Activated naive CD4-positive, alpha-beta T cell treated with anti-CD3 and anti-CD28 coated beads for 36 hours (primary cell): ENCODE measurements at regions not wholly inside any gene's neighbourhood (a gene's known extent, or its start where the extent isn't known, plus 50 kb on each side); places are given as distances from the start of the nearest gene placed in this dataset.

ENCODE experiments used
- CTCF ChIA-PET: fragments of 350-600 bp; sonication (Branson Sonifier 250); formaldehyde crosslinking; loops from one replicate; lab custom pipeline; 2021; ENCODE audit warnings: antibody characterized with exemption; lab: Charles Lee
- DNase-seq: peaks from one replicate; pipeline ENCODE4 v3.0.0-alpha.2; 2020
- H3K27ac Mint-ChIP-seq: one replicate; pipeline ENCODE4 v1.8.0; 2021; ENCODE audit warnings: mild to moderate bottlenecking, mixed read lengths
- H3K27me3 Mint-ChIP-seq: one replicate; pipeline ENCODE4 v1.8.0; 2021; ENCODE audit warnings: low read depth, mixed read lengths
- H3K36me3 Mint-ChIP-seq: one replicate; pipeline ENCODE4 v1.8.0; 2021; ENCODE audit warnings: low read depth, mixed read lengths
- H3K4me1 Mint-ChIP-seq: one replicate; pipeline ENCODE4 v1.8.0; 2021; ENCODE audit warnings: low read depth, mixed read lengths
- H3K4me3 Mint-ChIP-seq: one replicate; pipeline ENCODE4 v1.8.0; 2021; ENCODE audit warnings: mild to moderate bottlenecking, moderate library complexity, mixed read lengths
- H3K9me3 Mint-ChIP-seq: one replicate; pipeline ENCODE4 v1.8.0; 2021; ENCODE audit warnings: mixed read lengths
- intact Hi-C: fragments of 100-400 bp; cut with micrococcal nuclease; formaldehyde crosslinking; loops from one replicate; pipeline ENCODE4 v1.15.1; 2023

- peaks cover 17% of the 10 kb centered on the region for H3K4me1 Mint-ChIP-seq
- no peak overlapping the region for H3K4me3 Mint-ChIP-seq
- CTCF ChIA-PET, result no interaction called here
- no peak for DNase-seq
- H3K27ac Mint-ChIP-seq, result no peak overlapping the region
- no peaks in the 10 kb centered on the region for H3K36me3 Mint-ChIP-seq
- H3K9me3 Mint-ChIP-seq, result no peaks in the 10 kb centered on the region
- no peaks in the 10 kb centered on the region for H3K27me3 Mint-ChIP-seq
- intact Hi-C loops, result no loop called here
These were observed 282.2 kb downstream of the MAN2A1 start for GRCh38 chr5:109971968-109972367.

- Mint-ChIP-seq H3K4me1 (no peaks in the 10 kb centered on the region), H3K27me3 (no peaks in the 10 kb centered on the region), H3K9me3 (peaks cover 2% of the 10 kb centered on the region), H3K36me3 (no peaks in the 10 kb centered on the region), H3K4me3 (no peak overlapping the region), H3K27ac (no peak overlapping the region)
- no peak for DNase-seq
- CTCF ChIA-PET, result no interaction called here
- intact Hi-C loops, result no loop called here
These were observed 292.3 kb downstream of the MAN2A1 start for GRCh38 chr5:109981979-109982378.

- CTCF ChIA-PET, result interaction anchor here (0.7 to 1.5 kb wide), 2 partner anchors 9 to 31 kb away, joined by 3 to 4 read pairs; no protein-coding TSS in a partner anchor
- intact Hi-C loops, result no loop called here
- H3K36me3 Mint-ChIP-seq, result no peaks in the 10 kb centered on the region
These were observed 293.3 kb downstream of the MAN2A1 start for GRCh38 chr5:109982966-109983534.

GRCh38 chr5:109986726-109987125 is 297.0 kb downstream of the MAN2A1 start:
- intact Hi-C loops, result no loop called here
- DNase-seq, result no peak
- Mint-ChIP-seq H3K27ac (no peak overlapping the region), H3K27me3 (no peaks in the 10 kb centered on the region), H3K4me1 (no peaks in the 10 kb centered on the region), H3K36me3 (no peaks in the 10 kb centered on the region), H3K9me3 (peaks cover 2% of the 10 kb centered on the region), H3K4me3 (no peak overlapping the region)
- CTCF ChIA-PET, result no interaction called here

More at GRCh38 chr5:109982966-109983534, 293.3 kb downstream of the MAN2A1 start:
- Mint-ChIP-seq H3K27ac (no peak overlapping the region), H3K9me3 (peaks cover 2% of the 10 kb centered on the region), H3K4me3 (no peak overlapping the region), H3K27me3 (no peaks in the 10 kb centered on the region), H3K4me1 (no peaks in the 10 kb centered on the region)
- no peak for DNase-seq

- no peak overlapping the region for H3K4me3 Mint-ChIP-seq
- peaks cover 2% of the 10 kb centered on the region for H3K9me3 Mint-ChIP-seq
- H3K27ac Mint-ChIP-seq, result no peak overlapping the region
- no peaks in the 10 kb centered on the region for H3K36me3 Mint-ChIP-seq
- H3K4me1 Mint-ChIP-seq, result no peaks in the 10 kb centered on the region
- DNase-seq, result no peak
- CTCF ChIA-PET, result no interaction called here
- no peaks in the 10 kb centered on the region for H3K27me3 Mint-ChIP-seq
- intact Hi-C loops, result no loop called here
These were observed 297.6 kb downstream of the MAN2A1 start for GRCh38 chr5:109987355-109987754.

GRCh38 chr5:109987970-109988369 is 298.2 kb downstream of the MAN2A1 start:
- Mint-ChIP-seq H3K36me3 (no peaks in the 10 kb centered on the region), H3K4me1 (no peaks in the 10 kb centered on the region), H3K9me3 (peaks cover 2% of the 10 kb centered on the region), H3K4me3 (no peak overlapping the region), H3K27ac (no peak overlapping the region), H3K27me3 (no peaks in the 10 kb centered on the region)
- intact Hi-C loops, result no loop called here
- CTCF ChIA-PET, result no interaction called here
- DNase-seq, result no peak

- Mint-ChIP-seq H3K4me1 (no peaks in the 10 kb centered on the region), H3K9me3 (peaks cover 2% of the 10 kb centered on the region), H3K36me3 (no peaks in the 10 kb centered on the region), H3K27me3 (no peaks in the 10 kb centered on the region), H3K4me3 (no peak overlapping the region), H3K27ac (no peak overlapping the region)
- DNase-seq, result no peak
- CTCF ChIA-PET, result no interaction called here
- intact Hi-C loops, result no loop called here
These were observed 299.4 kb downstream of the MAN2A1 start for GRCh38 chr5:109989161-109989560.

GRCh38 chr5:109989994-109990722 is 300.4 kb downstream of the MAN2A1 start:
- no peak for DNase-seq
- Mint-ChIP-seq H3K9me3 (no peaks in the 10 kb centered on the region), H3K36me3 (no peaks in the 10 kb centered on the region), H3K27me3 (no peaks in the 10 kb centered on the region), H3K27ac (no peak overlapping the region), H3K4me1 (no peaks in the 10 kb centered on the region), H3K4me3 (no peak overlapping the region)
- intact Hi-C loops, result no loop called here
- CTCF ChIA-PET, result no interaction called here

- Mint-ChIP-seq H3K4me1 (no peaks in the 10 kb centered on the region), H3K36me3 (no peaks in the 10 kb centered on the region), H3K27ac (no peak overlapping the region), H3K4me3 (no peak overlapping the region), H3K9me3 (no peaks in the 10 kb centered on the region), H3K27me3 (no peaks in the 10 kb centered on the region)
- intact Hi-C loops, result no loop called here
- CTCF ChIA-PET, result no interaction called here
- DNase-seq, result no peak
These were observed 301.1 kb downstream of the MAN2A1 start for GRCh38 chr5:109990723-109991359.

GRCh38 chr5:109992264-109992915 is 302.7 kb downstream of the MAN2A1 start:
- Mint-ChIP-seq H3K27ac (no peak overlapping the region), H3K27me3 (no peaks in the 10 kb centered on the region)
- intact Hi-C loops, result no loop called here

GRCh38 chr5:109994135-109994534 is 304.4 kb downstream of the MAN2A1 start:
- H3K27me3 Mint-ChIP-seq, result no peaks in the 10 kb centered on the region
- no peaks in the 10 kb centered on the region for H3K9me3 Mint-ChIP-seq
- H3K27ac Mint-ChIP-seq, result no peak overlapping the region
- H3K4me1 Mint-ChIP-seq, result no peaks in the 10 kb centered on the region
- intact Hi-C loops, result no loop called here
- DNase-seq, result no peak
- H3K36me3 Mint-ChIP-seq, result no peaks in the 10 kb centered on the region
- no peak overlapping the region for H3K4me3 Mint-ChIP-seq
- CTCF ChIA-PET, result no interaction called here

More at GRCh38 chr5:109992264-109992915, 302.7 kb downstream of the MAN2A1 start:
- no peaks in the 10 kb centered on the region for H3K36me3 Mint-ChIP-seq
- no peak for DNase-seq
- no peaks in the 10 kb centered on the region for H3K4me1 Mint-ChIP-seq
- no peak overlapping the region for H3K4me3 Mint-ChIP-seq
- H3K9me3 Mint-ChIP-seq, result no peaks in the 10 kb centered on the region
- CTCF ChIA-PET, result interaction anchor here (1.1 kb wide), 1 partner anchor 9 kb away, joined by 3 read pairs; no protein-coding TSS in a partner anchor

GRCh38 chr5:109996246-109996645 is 306.5 kb downstream of the MAN2A1 start:
- no peak for DNase-seq
- CTCF ChIA-PET, result no interaction called here
- H3K4me1 Mint-ChIP-seq, result peaks cover 12% of the 10 kb centered on the region

More at GRCh38 chr5:109996246-109996645, 306.5 kb downstream of the MAN2A1 start:
- H3K27me3 Mint-ChIP-seq, result no peaks in the 10 kb centered on the region
- H3K27ac Mint-ChIP-seq, result no peak overlapping the region
- no peaks in the 10 kb centered on the region for H3K9me3 Mint-ChIP-seq
- H3K4me3 Mint-ChIP-seq, result no peak overlapping the region
- H3K36me3 Mint-ChIP-seq, result no peaks in the 10 kb centered on the region
- intact Hi-C loops, result no loop called here
